Breast epithelium (tissue), 3 donors: ENCODE measurements at regions not wholly inside any gene's neighbourhood (a gene's known extent, or its start where the extent isn't known, plus 50 kb on each side); places are given as distances from the start of the nearest gene placed in this dataset.
A peak's percentile ranks its signal among the peaks of the same experiment; 100 is the strongest.

Source experiments
- CTCF ChIP-seq, 3 donors: fragments of 450-650 bp; IDR thresholded peaks; one replicate each; pipeline ENCODE4 v1.5.1; 2016 to 2017; ENCODE audit warnings: antibody characterized with exemption in 3 of 3, mild to moderate bottlenecking in 3 of 3, moderate library complexity in 3 of 3
- POLR2A ChIP-seq: fragments of 450-650 bp; IDR thresholded peaks from one replicate; pipeline ENCODE4 v1.6.1; 2016; ENCODE audit warnings: antibody characterized with exemption, mild to moderate bottlenecking, moderate library complexity

- TF ChIP-seq CTCF (IDR thresholded peaks at IDR 0.05) (peak in 1 of 3 donors; percentile 31), POLR2A (no peak)
Measured at GRCh38 chr11:69240332-69241074, 53.5 kb upstream of the MYEOV start.
